PC-3 (cell line): ENCODE measurements at regions not wholly inside any gene's neighbourhood (a gene's known extent, or its start where the extent isn't known, plus 50 kb on each side); places are given as distances from the start of the nearest gene placed in this dataset.

Source experiments
- EZH2 ChIP-seq: fragments of 300-600 bp; sonication (generic); IDR thresholded peaks from one replicate; pipeline ENCODE4 v1.6.1; 2017; ENCODE audit warnings: antibody characterized with exemption, mild to moderate bottlenecking, low read length; ENCODE audit not compliant: unreplicated experiment
- TF ChIP-seq, protein P1 (sequence below): fragments of 300-600 bp; sonication (generic); conservative IDR thresholded peaks from 2 replicates; pipeline ENCODE4 v1.5.1; 2017; ENCODE audit warnings: antibody characterized with exemption, low read depth, mild to moderate bottlenecking, low read length

DNA sequence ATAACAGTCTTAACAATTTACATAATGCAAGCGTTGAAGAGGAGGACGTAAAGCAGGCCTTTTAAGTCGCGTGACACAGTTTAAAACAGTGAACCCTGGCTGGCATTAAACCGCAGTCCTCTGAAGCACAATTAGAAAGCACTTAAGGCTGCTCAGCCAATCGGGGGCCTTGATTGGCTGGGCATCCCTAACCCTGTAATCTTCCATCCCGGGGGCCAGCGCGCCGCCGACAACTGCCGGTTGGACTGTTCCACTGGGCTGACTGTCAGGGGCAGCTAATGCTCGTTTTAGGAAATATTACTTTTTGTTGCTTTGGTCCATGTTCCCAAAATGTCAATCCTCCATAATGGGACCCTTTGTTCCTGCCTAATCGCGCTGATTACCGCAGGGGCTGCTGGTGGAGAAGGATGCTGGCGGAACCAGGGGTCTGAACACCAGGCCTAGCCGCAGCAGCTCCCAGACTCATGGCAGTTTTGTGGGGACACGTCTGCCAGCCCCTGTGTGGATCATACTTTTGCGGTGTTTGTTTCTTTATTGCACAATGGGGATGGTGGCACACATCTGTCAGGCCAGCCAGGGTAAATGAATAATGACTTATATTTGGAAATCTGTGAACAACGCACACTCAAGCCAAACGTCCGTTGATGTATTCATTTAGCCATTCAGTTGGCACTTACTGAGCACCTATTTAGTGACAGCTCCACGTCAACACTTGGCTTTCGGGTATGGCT is 127.1 kb upstream of the SPACA7 start:
- TF ChIP-seq, protein P1, sequence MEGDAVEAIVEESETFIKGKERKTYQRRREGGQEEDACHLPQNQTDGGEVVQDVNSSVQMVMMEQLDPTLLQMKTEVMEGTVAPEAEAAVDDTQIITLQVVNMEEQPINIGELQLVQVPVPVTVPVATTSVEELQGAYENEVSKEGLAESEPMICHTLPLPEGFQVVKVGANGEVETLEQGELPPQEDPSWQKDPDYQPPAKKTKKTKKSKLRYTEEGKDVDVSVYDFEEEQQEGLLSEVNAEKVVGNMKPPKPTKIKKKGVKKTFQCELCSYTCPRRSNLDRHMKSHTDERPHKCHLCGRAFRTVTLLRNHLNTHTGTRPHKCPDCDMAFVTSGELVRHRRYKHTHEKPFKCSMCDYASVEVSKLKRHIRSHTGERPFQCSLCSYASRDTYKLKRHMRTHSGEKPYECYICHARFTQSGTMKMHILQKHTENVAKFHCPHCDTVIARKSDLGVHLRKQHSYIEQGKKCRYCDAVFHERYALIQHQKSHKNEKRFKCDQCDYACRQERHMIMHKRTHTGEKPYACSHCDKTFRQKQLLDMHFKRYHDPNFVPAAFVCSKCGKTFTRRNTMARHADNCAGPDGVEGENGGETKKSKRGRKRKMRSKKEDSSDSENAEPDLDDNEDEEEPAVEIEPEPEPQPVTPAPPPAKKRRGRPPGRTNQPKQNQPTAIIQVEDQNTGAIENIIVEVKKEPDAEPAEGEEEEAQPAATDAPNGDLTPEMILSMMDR: no peak
- TF ChIP-seq EZH2: no peak
